Ovary (tissue), 3 donors: ENCODE measurements at regions not wholly inside any gene's neighbourhood (a gene's known extent, or its start where the extent isn't known, plus 50 kb on each side); places are given as distances from the start of the nearest gene placed in this dataset.

Experiments
- EP300 ChIP-seq: sonication (generic); formaldehyde crosslinking; IDR thresholded peaks from one replicate; pipeline ENCODE4 v1.6.1; 2017; ENCODE audit warnings: antibody characterized with exemption
- POLR2A ChIP-seq: fragments of 450-650 bp; IDR thresholded peaks from one replicate; pipeline ENCODE4 v1.6.1; 2017; ENCODE audit warnings: antibody characterized with exemption, mild to moderate bottlenecking, moderate library complexity
- TF ChIP-seq, protein P1 (sequence below), 3 donors: fragments of 450-650 bp in 2 of 3; fragments of 200-600 bp in 1 of 3; IDR thresholded peaks; one replicate each; pipeline versions ENCODE4 v1.5.1 to v1.8.0; 2016 to 2022; ENCODE audit warnings: antibody characterized with exemption in 3 of 3, mild to moderate bottlenecking in 1 of 3
- donor health status: DM: no; HTN: no; CAD: no.

DNA sequence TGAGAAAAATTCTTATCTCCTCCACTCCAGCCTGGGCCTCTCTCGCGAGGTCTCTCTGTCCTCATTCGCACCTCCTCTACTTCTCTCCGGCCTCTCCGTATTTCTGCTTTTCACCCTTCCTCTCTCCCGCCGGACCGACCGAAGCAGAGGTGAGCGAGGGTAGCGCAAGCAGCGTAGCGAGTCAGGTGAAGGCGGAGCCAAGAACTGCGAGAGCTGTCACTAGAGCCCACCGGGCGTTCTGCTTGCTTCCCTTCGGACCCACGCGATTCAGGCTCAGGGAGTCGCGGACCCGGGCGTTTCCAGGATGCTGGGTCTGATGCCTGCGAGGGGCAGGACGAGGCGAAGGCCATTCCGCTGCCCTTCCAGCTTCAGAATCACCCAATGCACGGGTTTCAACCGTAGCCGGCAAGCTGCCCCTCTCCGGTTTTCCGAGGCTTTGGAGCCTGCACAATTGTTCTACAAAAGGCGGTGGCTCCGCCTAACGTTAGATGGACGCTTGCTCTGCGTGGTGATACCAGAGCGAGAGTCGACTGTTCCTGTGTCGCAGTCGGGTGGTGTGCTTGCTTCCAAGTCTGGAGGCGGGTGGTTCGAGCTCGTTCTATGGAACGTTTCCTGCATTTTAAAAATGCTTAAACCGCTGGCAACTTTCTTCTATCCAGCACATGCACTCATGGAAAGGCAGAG lies 310.2 kb downstream of the FAM72C start:
- TF ChIP-seq, protein P1, sequence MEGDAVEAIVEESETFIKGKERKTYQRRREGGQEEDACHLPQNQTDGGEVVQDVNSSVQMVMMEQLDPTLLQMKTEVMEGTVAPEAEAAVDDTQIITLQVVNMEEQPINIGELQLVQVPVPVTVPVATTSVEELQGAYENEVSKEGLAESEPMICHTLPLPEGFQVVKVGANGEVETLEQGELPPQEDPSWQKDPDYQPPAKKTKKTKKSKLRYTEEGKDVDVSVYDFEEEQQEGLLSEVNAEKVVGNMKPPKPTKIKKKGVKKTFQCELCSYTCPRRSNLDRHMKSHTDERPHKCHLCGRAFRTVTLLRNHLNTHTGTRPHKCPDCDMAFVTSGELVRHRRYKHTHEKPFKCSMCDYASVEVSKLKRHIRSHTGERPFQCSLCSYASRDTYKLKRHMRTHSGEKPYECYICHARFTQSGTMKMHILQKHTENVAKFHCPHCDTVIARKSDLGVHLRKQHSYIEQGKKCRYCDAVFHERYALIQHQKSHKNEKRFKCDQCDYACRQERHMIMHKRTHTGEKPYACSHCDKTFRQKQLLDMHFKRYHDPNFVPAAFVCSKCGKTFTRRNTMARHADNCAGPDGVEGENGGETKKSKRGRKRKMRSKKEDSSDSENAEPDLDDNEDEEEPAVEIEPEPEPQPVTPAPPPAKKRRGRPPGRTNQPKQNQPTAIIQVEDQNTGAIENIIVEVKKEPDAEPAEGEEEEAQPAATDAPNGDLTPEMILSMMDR (IDR thresholded peaks at IDR 0.05) = no peak
- TF ChIP-seq POLR2A (no peak), EP300 (no peak)
